Cardiac muscle cell (in vitro differentiated cells and primary cell): ENCODE measurements at regions not wholly inside any gene's neighbourhood (a gene's known extent, or its start where the extent isn't known, plus 50 kb on each side); places are given as distances from the start of the nearest gene placed in this dataset.

ENCODE experiments used
- DNase-seq, 2 donors: peaks; one replicate each; pipeline versions ENCODE4 v3.0.0 to v3.0.0-alpha.2; 2010 to 2017; ENCODE audit warnings: low read depth in 1 of 2, low spot score in 1 of 2
- H3K27ac ChIP-seq: fragments of 200-600 bp; sonication (generic); 2 replicates; pipeline ENCODE4 v1.5.1; 2016
- H3K27me3 ChIP-seq: fragments of 200-600 bp; sonication (generic); 2 replicates; pipeline ENCODE4 v1.6.0; 2016; ENCODE audit warnings: control low read depth
- H3K36me3 ChIP-seq: fragments of 200-600 bp; sonication (generic); 2 replicates; pipeline ENCODE4 v1.5.1; 2016; ENCODE audit warnings: control low read depth
- H3K4me1 ChIP-seq: fragments of 200-600 bp; sonication (generic); 2 replicates; pipeline ENCODE4 v1.8.1; 2017; ENCODE audit warnings: low read depth, mild to moderate bottlenecking, mixed run types
- H3K4me3 ChIP-seq: fragments of 200-600 bp; sonication (generic); 2 replicates; pipeline ENCODE4 v1.5.1; 2016; ENCODE audit warnings: mild to moderate bottlenecking
- H3K9me3 ChIP-seq: fragments of 200-600 bp; sonication (generic); 2 replicates; pipeline ENCODE4 v1.5.1; 2017; ENCODE audit warnings: low read depth, mild to moderate bottlenecking, control low read depth
- CTCF ChIP-seq: IDR thresholded peaks from 2 replicates; pipeline ENCODE4 v1.5.1; 2012; ENCODE audit warnings: low read depth, mild to moderate bottlenecking, low read length

- TF ChIP-seq CTCF = no peak
- no peak overlapping the region for H3K4me3 ChIP-seq
- no peak overlapping the region for H3K27ac ChIP-seq
- peaks cover 13% of the 10 kb centered on the region for H3K27me3 ChIP-seq
- DNase-seq = no peak
- H3K4me1 ChIP-seq = no peaks in the 10 kb centered on the region
- no peaks in the 10 kb centered on the region for H3K36me3 ChIP-seq
- no peaks in the 10 kb centered on the region for H3K9me3 ChIP-seq
These were observed 129.7 kb upstream of the RUNX1 start for GRCh38 chr21:35178827-35179226.

GRCh38 chr21:35178098-35178497, 129.0 kb upstream of the RUNX1 start:
- Histone ChIP-seq H3K27ac (no peak overlapping the region), H3K4me3 (no peak overlapping the region), H3K4me1 (no peaks in the 10 kb centered on the region), H3K36me3 (no peaks in the 10 kb centered on the region), H3K27me3 (peaks cover 13% of the 10 kb centered on the region), H3K9me3 (no peaks in the 10 kb centered on the region)
- TF ChIP-seq CTCF = no peak
- no peak for DNase-seq

GRCh38 chr21:35172231-35172630, 123.1 kb upstream of the RUNX1 start:
- Histone ChIP-seq H3K36me3 (no peaks in the 10 kb centered on the region), H3K27me3 (peaks cover 35% of the 10 kb centered on the region), H3K4me1 (no peaks in the 10 kb centered on the region), H3K4me3 (no peak overlapping the region), H3K9me3 (no peaks in the 10 kb centered on the region), H3K27ac (no peak overlapping the region)
- TF ChIP-seq CTCF = no peak
- no peak for DNase-seq

- Histone ChIP-seq H3K4me3 (no peak overlapping the region), H3K4me1 (no peaks in the 10 kb centered on the region), H3K36me3 (no peaks in the 10 kb centered on the region), H3K9me3 (no peaks in the 10 kb centered on the region), H3K27me3 (peaks cover 38% of the 10 kb centered on the region), H3K27ac (no peak overlapping the region)
- no peak for DNase-seq
- no peak for TF ChIP-seq CTCF
These were observed 122.3 kb upstream of the RUNX1 start for GRCh38 chr21:35171385-35171784.

GRCh38 chr21:35170818-35171217, 121.7 kb upstream of the RUNX1 start:
- no peaks in the 10 kb centered on the region for H3K36me3 ChIP-seq
- DNase-seq = no peak
- H3K4me1 ChIP-seq = no peaks in the 10 kb centered on the region
- H3K9me3 ChIP-seq = no peaks in the 10 kb centered on the region
- H3K27me3 ChIP-seq = peaks cover 40% of the 10 kb centered on the region
- no peak overlapping the region for H3K27ac ChIP-seq
- no peak overlapping the region for H3K4me3 ChIP-seq
- TF ChIP-seq CTCF = no peak

- TF ChIP-seq CTCF = no peak
These were observed 121.1 kb upstream of the RUNX1 start for GRCh38 chr21:35170244-35170643.

More at GRCh38 chr21:35170244-35170643, 121.1 kb upstream of the RUNX1 start:
- H3K27ac ChIP-seq = no peak overlapping the region
- no peak for DNase-seq
- H3K4me1 ChIP-seq = no peaks in the 10 kb centered on the region
- no peaks in the 10 kb centered on the region for H3K36me3 ChIP-seq
- no peaks in the 10 kb centered on the region for H3K9me3 ChIP-seq
- H3K4me3 ChIP-seq = no peak overlapping the region
- H3K27me3 ChIP-seq = peaks cover 40% of the 10 kb centered on the region
